WTC11 (cell line): ENCODE measurements at regions not wholly inside any gene's neighbourhood (a gene's known extent, or its start where the extent isn't known, plus 50 kb on each side); places are given as distances from the start of the nearest gene placed in this dataset.

ENCODE experiments used
- ATF6 ChIP-seq: sonication (generic); formaldehyde crosslinking; IDR thresholded peaks from 2 replicates; pipeline ENCODE4 v1.8.1; 2023; ENCODE audit warnings: mild to moderate bottlenecking, missing genetic modification reagents
- CTCF ChIP-seq: fragments of 200-600 bp; IDR thresholded peaks from 2 replicates; pipeline ENCODE4 v1.8.0; 2022; ENCODE audit warnings: antibody characterized with exemption
- E2F5 ChIP-seq: sonication (generic); formaldehyde crosslinking; IDR thresholded peaks from 2 replicates; pipeline ENCODE4 v1.8.1; 2022; ENCODE audit warnings: mild to moderate bottlenecking, moderate library complexity, missing genetic modification reagents
- MYBL2 ChIP-seq: sonication (generic); formaldehyde crosslinking; IDR thresholded peaks from 2 replicates; pipeline ENCODE4 v1.8.1; 2023; ENCODE audit warnings: mild to moderate bottlenecking, moderate library complexity, missing genetic modification reagents
- NFYB ChIP-seq: sonication (generic); formaldehyde crosslinking; conservative IDR thresholded peaks from 2 replicates; pipeline ENCODE4 v1.8.0; 2022; ENCODE audit warnings: low read depth, missing genetic modification reagents
- USF2 ChIP-seq: sonication (generic); formaldehyde crosslinking; IDR thresholded peaks from 2 replicates; pipeline ENCODE4 v1.8.1; 2023; ENCODE audit warnings: mild to moderate bottlenecking, missing genetic modification reagents, moderate library complexity
- ZNF138 ChIP-seq: sonication (generic); formaldehyde crosslinking; conservative IDR thresholded peaks from 2 replicates; pipeline ENCODE4 v1.8.1; 2022; ENCODE audit warnings: mild to moderate bottlenecking, moderate library complexity, missing genetic modification reagents
- ZSCAN18 ChIP-seq: fragments of 250-450 bp; sonication (Bioruptor Pico); IDR thresholded peaks from 2 replicates; pipeline ENCODE4 v2.1.2; 2022; ENCODE audit warnings: mild to moderate bottlenecking, moderate library complexity

GRCh38 chr6:6922166-6922565 lies 185.6 kb upstream of the RREB1 start:
- no peak for TF ChIP-seq CTCF
- no peak for TF ChIP-seq USF2 (CRISPR knock-in tag)
- no peak for TF ChIP-seq E2F5
- TF ChIP-seq MYBL2, result no peak
- no peak for TF ChIP-seq ZSCAN18
- no peak for TF ChIP-seq ATF6 (CRISPR knock-in tag)
- no peak for TF ChIP-seq NFYB (CRISPR knock-in tag)
- no peak for TF ChIP-seq ZNF138 (CRISPR knock-in tag)
